ES-I3 (cell line): ENCODE measurements at regions not wholly inside any gene's neighbourhood (a gene's known extent, or its start where the extent isn't known, plus 50 kb on each side); places are given as distances from the start of the nearest gene placed in this dataset.

Source experiments
- H3K36me3 ChIP-seq: 2 replicates; pipeline ENCODE4 v1.6.1; 2013; ENCODE audit warnings: mild to moderate bottlenecking, low read length, control low read depth, moderate library complexity; ENCODE audit not compliant: insufficient read depth
- H3K4me1 ChIP-seq: 2 replicates; pipeline ENCODE4 v1.6.1; 2013; ENCODE audit warnings: mild to moderate bottlenecking, control low read depth, low read length; ENCODE audit not compliant: insufficient read depth
- H3K9ac ChIP-seq: 2 replicates; pipeline ENCODE4 v1.6.1; 2013; ENCODE audit warnings: low read depth, mild to moderate bottlenecking, low read length, moderate library complexity
- H3K9me3 ChIP-seq: 2 replicates; pipeline ENCODE4 v1.6.1; 2013; ENCODE audit warnings: mild to moderate bottlenecking, low read length, moderate library complexity; ENCODE audit not compliant: control insufficient read depth, insufficient read depth

DNA sequence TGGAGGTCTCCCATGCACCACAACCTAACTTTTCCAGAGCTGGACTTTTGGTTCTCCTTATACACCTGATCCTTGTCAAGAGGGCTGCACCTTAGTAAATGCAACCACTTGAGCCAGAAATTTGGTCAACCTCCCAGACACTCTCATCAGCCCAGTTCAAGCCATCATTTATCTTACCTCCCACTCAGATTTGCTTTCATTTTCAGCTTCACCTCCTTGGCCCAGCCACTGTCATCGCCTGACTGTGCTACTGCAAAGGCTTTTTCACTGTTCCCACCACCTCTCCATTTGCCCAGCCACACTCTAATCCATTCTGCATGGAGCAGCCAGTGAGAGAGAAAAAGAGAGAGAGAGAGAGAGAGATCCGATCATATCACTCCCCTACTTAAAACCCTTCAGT is 112.4 kb upstream of the DDX18 start:
- no peaks in the 10 kb centered on the region for H3K4me1 ChIP-seq
- H3K9ac ChIP-seq = no peak overlapping the region
- H3K36me3 ChIP-seq = no peaks in the 10 kb centered on the region
- no peaks in the 10 kb centered on the region for H3K9me3 ChIP-seq

DNA sequence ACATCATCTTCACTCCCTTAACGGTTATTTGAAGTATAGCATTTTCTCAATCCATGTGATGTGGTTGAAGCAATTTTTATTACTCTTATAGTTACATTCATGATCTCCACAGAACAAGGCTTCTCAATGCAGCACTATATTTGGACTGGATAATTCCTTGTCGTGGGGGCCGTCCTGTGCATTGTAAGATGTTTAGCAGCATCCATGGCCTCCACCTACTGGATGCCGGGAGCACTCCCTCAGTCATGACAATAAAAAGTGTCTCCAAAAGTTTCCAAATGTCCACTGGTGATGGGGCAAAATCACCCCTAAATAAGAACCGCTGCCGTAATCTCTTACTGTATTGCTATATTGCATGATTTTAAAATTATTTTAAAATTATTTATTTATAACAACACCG is 110.6 kb upstream of the DDX18 start:
- no peaks in the 10 kb centered on the region for H3K9me3 ChIP-seq
- no peaks in the 10 kb centered on the region for H3K4me1 ChIP-seq
- H3K9ac ChIP-seq = no peak overlapping the region
- H3K36me3 ChIP-seq = no peaks in the 10 kb centered on the region

DNA sequence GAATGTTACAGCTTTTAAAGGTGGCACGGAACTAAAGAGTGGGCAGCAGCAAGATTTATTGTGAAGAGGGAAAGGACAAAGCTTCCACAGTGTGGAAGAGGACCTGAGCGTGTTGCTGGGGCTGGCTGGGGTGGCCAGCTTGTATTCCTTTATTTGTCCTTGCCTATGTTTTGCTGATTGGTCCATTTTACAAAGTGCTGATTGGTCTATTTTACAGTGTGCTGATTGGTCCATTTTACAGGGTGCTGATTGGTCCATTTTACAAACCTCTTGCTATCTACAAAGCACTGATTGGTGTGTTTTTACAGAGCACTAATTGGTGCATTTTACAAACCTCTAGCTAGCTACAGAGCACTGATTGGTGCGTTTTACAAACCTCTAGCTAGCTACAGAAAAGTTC is 109.7 kb upstream of the DDX18 start:
- no peaks in the 10 kb centered on the region for H3K36me3 ChIP-seq
- H3K9me3 ChIP-seq = no peaks in the 10 kb centered on the region
- H3K4me1 ChIP-seq = no peaks in the 10 kb centered on the region
- no peak overlapping the region for H3K9ac ChIP-seq

DNA sequence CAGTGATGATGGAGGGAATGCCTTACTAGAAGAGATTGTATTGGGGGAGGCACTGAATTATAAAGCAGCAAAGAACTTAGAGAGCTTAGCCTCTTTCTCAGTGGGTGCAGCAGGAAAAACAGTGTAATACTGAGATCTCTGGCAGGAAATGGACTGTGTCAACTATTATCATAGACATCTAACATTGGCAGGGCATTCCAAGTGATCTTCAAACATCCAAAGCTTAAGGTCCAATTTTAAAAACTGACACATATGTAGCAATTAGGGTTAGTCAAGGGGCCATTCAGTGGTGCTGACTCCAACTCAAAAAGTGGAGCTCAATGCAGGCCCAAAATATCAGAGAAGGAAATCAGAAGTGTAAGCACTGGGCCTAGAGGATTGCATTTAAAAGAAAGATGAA is 106.6 kb upstream of the DDX18 start:
- Histone ChIP-seq H3K9ac (no peak overlapping the region), H3K9me3 (no peaks in the 10 kb centered on the region), H3K36me3 (no peaks in the 10 kb centered on the region), H3K4me1 (no peaks in the 10 kb centered on the region)

DNA sequence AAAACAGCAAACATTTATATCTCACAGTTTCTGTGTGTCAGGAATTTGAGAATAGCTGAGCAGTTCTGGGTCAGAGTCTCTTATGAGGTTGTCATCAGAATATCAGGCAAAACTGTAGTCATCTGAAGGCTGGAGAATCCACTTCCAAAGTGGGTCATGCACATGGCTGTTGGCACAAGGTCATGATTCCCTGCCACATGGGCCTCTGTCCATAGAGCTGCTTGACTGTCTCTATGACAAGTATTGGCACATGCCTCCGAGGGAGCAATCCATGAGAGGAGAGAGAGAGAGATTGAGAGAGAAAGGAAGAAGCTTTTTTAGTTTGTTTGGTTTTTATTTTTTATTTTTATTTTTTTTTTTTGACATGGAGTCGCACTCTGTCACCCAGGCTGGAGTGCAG is 101.8 kb upstream of the DDX18 start:
- Histone ChIP-seq H3K9ac (no peak overlapping the region), H3K36me3 (no peaks in the 10 kb centered on the region), H3K4me1 (0 out of 2 replicates have a peak, but pooled peaks cover 4% of the 10 kb centered on the region), H3K9me3 (no peaks in the 10 kb centered on the region)

DNA sequence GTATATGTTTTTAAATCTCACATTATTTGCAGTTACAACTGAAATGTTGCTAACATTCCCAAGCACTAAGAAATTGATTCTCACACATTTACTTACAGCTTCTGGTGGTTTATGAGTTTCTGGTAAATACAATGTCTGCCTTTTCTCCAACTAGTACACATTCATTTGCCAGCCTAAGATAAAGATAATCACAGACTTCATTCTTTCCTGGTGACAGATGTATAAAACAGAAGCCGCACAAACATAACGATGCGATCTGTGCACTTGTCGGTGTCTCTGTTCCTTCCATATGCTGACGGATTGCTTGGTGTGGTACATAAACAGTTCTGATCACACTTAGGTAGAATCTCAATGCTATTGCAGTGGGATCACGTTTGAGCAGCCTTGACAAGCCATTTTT is 100.4 kb upstream of the DDX18 start:
- H3K36me3 ChIP-seq = no peaks in the 10 kb centered on the region
- no peak overlapping the region for H3K9ac ChIP-seq
- H3K9me3 ChIP-seq = no peaks in the 10 kb centered on the region
- 0 out of 2 replicates have a peak, but pooled peaks cover 4% of the 10 kb centered on the region for H3K4me1 ChIP-seq

DNA sequence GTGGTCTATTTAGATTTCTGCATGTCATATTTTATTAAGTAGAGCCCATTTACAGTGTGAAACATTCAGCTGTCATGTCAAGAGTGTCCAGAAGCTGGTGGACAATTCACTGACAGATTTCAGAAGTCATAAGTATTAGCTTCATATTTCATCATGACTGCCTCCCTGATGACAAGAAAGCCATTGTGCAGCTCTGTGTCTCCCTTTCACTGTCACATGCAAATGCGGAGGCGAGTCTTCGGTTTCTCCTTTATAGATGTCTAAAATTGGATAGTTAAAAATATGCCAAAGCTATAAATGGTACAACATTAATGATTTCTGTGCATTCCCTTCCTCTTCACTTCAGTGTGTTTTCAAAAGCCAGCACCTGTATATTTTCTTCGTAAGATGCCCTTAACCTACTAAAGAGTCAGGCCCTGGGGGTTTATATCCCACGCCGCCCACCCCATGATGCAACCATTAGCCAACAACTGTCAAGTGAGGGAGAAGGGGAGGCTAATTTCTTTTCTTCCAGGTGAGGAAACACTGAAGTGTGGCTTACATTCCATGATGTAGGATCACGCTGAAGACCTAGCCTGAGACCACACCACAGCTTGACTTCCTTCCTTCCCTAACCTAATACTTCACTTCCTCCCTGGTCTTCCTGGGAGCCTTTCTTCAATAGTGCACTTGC is 99.6 kb upstream of the DDX18 start:
- no peaks in the 10 kb centered on the region for H3K36me3 ChIP-seq
- no peak overlapping the region for H3K9ac ChIP-seq
- H3K4me1 ChIP-seq = 0 out of 2 replicates have a peak, but pooled peaks cover 4% of the 10 kb centered on the region
- no peaks in the 10 kb centered on the region for H3K9me3 ChIP-seq

DNA sequence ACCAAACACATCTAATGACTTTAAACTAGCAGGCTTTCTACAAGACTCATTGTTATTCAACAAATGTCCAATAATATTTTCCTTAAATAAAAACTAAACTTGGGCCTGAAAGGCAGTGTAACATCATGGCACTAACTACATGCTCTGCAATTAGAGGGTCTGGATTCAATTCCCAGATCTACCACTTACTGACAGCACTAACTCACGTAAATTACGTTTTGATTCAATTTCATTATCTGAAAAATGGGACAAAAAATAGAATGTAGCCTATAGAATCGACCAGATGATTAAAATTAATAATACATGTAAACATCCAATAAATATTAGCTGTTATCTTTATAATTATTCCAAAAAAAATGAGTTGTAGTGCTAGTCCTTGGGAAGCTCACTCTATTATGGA is 98.0 kb upstream of the DDX18 start:
- Histone ChIP-seq H3K9me3 (no peaks in the 10 kb centered on the region), H3K9ac (no peak overlapping the region), H3K4me1 (0 out of 2 replicates have a peak, but pooled peaks cover 4% of the 10 kb centered on the region), H3K36me3 (no peaks in the 10 kb centered on the region)

DNA sequence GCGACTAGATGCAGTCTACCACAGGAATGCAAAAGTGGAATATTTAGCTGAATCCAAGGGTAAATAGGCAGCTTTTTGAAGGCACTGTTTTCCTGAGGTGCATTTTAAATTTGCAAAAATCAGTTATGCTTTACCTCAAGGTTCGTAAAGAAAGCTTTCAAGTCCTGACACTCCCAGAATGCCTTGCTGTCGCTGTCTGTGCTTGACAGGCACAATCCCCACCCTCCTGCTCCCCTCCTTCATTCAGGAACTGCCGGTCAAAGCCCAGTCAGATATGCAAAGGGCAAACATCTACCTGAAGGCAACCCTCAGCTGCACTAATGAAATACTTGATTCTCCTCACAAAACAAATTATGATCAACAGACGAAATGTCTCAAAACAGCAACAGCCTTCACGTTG is 97.4 kb upstream of the DDX18 start:
- Histone ChIP-seq H3K4me1 (0 out of 2 replicates have a peak, but pooled peaks cover 4% of the 10 kb centered on the region), H3K9me3 (no peaks in the 10 kb centered on the region; the same call in 1 of the 2 replicates), H3K36me3 (no peaks in the 10 kb centered on the region), H3K9ac (no peak overlapping the region)

DNA sequence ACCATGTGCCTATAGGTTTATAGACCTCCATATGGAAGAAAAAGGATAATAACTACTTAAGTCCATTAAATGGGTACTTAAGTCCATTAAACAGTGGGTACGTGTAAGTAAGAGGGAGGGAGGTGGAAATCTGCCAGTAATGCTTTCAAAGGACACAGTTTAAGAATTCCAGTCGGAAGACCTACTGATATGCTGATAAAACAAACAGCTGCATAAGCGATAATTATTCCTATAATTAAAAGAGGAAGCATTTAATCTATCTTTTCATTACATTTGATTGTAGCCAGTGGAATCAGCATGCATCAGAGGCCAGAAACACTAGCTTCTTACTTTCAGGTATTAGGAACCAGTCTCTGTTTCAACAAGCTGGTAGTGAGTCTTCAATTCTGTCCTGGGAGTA is 96.4 kb upstream of the DDX18 start:
- Histone ChIP-seq H3K4me1 (0 out of 2 replicates have a peak, but pooled peaks cover 4% of the 10 kb centered on the region), H3K9me3 (no peaks in the 10 kb centered on the region; the same call in 1 of the 2 replicates), H3K36me3 (no peaks in the 10 kb centered on the region), H3K9ac (no peak overlapping the region)

DNA sequence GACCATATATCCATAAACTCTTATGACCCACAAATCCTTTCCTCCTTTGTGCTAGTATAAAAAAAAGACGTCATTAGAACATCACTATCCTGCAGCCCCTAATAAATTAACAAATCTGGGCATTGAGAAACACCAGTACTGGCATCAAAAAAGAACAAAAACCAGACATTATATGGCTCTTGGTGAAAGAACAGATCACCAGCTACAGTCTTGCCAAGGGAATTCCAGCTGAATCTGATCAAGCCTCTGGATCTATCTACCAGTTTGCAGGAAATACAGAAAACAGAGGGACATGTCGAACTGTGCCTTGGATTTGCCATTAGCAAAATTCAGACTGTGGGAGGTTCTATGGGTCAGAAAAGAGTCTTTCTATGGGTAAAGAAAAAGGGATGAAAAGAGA is 93.7 kb upstream of the DDX18 start:
- Histone ChIP-seq H3K36me3 (no peaks in the 10 kb centered on the region), H3K9me3 (no peaks in the 10 kb centered on the region; the same call in 1 of the 2 replicates), H3K9ac (no peak overlapping the region)

DNA sequence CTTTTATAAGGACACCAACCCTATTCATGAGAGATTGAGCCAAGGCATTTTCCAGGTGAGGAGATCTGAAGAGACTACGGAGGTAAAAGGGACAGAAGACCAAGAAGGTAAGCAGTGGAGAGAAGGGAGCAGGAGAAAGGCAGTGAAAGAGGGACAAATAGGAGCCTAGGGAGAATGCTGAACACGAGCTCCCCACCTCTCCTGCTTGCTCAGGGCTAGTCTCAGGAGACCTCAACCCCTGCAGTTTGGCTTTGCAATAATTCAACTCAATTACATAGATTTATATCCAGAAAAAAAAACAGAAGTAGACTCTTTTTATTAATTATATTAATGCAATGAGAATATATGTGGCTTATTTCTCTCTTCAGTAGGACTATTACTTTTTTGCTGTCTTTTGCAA is 91.0 kb upstream of the DDX18 start:
- Histone ChIP-seq H3K9me3 (no peaks in the 10 kb centered on the region; the same call in 1 of the 2 replicates), H3K4me1 (no peaks in the 10 kb centered on the region), H3K36me3 (no peaks in the 10 kb centered on the region), H3K9ac (no peak overlapping the region)

More for the DNA sequence above, 93.7 kb upstream of the DDX18 start:
- 0 out of 2 replicates have a peak, but pooled peaks cover 4% of the 10 kb centered on the region for H3K4me1 ChIP-seq

DNA sequence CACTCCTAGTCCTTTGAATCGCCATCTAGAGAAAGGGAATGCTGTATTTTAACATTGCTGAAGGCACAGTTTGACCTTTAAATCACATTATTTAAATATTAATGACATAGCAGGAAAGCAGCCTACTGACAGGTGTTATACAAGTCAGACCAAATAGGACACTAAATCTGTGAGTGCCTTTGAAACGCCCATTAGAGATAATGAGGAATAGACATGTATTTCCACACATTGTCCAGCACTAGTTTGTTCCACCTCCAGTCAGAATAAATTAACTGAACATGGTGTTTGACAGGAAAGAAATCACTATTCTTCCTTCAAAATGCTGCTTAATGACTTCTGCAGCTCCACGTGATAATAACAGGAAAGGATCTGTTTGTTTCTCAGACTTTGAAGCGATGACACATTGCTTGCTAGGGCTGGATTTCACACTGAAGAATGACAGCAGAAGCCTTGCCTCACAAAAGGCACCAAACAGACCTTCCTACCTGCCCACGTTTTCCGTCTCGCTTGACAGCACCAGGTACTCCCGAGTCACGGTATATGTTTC is 90.5 kb upstream of the DDX18 start:
- Histone ChIP-seq H3K4me1 (no peaks in the 10 kb centered on the region), H3K9ac (no peak overlapping the region), H3K36me3 (no peaks in the 10 kb centered on the region), H3K9me3 (no peaks in the 10 kb centered on the region; the same call in 1 of the 2 replicates)

DNA sequence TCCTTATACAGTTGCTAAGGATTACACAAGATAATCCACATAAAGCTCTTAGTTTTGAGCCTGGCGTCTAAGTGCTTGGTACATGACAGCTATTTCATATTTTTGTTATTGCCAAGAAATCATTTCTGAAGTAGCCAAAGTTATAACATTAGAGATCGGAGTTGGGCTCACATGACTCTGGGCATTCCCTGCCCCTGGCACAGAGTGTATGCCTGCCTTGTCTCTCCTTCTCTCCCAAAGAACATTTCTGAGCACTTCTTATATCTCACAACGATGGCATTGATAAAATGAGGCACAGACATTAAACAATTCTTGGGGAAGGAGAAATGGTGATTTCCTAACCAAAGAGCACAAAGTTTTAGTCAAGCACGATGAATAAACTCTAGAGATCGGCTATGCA is 87.7 kb upstream of the DDX18 start:
- no peaks in the 10 kb centered on the region for H3K4me1 ChIP-seq

DNA sequence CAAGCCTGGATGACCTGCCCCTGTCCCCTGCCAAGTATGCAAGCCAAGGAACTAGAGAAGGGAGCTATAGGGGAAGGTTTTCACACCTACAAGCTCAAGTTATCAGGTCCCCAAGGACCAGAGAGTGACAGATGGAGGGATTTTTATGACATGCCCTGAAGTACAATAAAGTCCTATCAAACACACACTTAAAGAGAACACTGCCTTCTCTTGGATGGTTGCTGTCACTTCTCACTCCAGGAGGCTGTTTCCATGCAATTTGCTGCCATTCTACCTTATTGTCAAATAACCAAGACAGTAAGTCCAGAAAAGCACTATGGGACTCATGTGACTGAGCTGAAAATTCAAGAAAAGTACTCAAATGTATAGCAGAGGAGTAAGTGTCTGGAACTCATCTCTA is 76.6 kb upstream of the DDX18 start:
- Histone ChIP-seq H3K9me3 (no peaks in the 10 kb centered on the region), H3K9ac (no peak overlapping the region)

More for the DNA sequence above, 87.7 kb upstream of the DDX18 start:
- Histone ChIP-seq H3K9me3 (no peaks in the 10 kb centered on the region; the same call in 1 of the 2 replicates), H3K9ac (no peak overlapping the region), H3K36me3 (no peaks in the 10 kb centered on the region)

More for the DNA sequence above, 76.6 kb upstream of the DDX18 start:
- Histone ChIP-seq H3K36me3 (no peaks in the 10 kb centered on the region), H3K4me1 (no peaks in the 10 kb centered on the region)
